GM13976 (cell line): ENCODE measurements at regions not wholly inside any gene's neighbourhood (a gene's known extent, or its start where the extent isn't known, plus 50 kb on each side); places are given as distances from the start of the nearest gene placed in this dataset.

ENCODE experiments used
- DNase-seq: peaks from one replicate; pipeline ENCODE4 v3.0.0; 2012; ENCODE audit warnings: low spot score
- in situ Hi-C: fragments of 300-500 bp; cut with MboI; formaldehyde crosslinking; loops from one replicate; pipeline ENCODE4 v1.12.0; 2022; ENCODE audit warnings: low sequenced_read_pairs, mixed read lengths, inconsistent platforms; ENCODE audit not compliant: unreplicated experiment
- TF ChIP-seq, protein P1 (sequence below): IDR thresholded peaks from 2 replicates; pipeline ENCODE4 v1.5.1; 2012; ENCODE audit warnings: borderline replicate concordance, mild to moderate bottlenecking; ENCODE audit not compliant: insufficient read depth; ENCODE audit errors: extremely low read depth, missing control alignments, control extremely low read depth

DNA sequence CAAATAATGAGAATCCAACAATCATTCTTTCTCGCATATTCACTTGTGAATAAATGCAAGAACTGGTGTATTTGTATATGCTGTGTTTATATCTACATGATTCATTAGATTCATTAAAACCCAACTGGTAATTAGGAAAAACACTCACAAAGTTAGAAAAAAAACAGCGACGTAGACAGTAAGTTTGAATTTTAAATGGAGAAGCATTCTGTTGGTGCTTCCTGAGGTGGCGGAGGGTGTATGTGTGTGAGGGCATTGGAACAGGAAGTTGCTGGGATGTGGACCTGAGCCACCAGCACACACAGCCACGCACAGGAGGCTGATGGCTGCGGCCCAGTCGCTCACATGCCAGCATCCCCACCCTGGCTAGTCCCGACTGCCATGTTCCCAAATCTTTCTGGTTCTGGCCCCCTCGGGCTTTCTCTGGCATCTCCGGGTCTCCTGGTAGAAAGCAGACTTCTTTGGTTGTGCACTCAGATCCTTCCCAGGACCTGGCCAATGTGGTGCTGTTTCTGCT lies 121.6 kb upstream of the IRF2BP2 start:
- TF ChIP-seq, protein P1, sequence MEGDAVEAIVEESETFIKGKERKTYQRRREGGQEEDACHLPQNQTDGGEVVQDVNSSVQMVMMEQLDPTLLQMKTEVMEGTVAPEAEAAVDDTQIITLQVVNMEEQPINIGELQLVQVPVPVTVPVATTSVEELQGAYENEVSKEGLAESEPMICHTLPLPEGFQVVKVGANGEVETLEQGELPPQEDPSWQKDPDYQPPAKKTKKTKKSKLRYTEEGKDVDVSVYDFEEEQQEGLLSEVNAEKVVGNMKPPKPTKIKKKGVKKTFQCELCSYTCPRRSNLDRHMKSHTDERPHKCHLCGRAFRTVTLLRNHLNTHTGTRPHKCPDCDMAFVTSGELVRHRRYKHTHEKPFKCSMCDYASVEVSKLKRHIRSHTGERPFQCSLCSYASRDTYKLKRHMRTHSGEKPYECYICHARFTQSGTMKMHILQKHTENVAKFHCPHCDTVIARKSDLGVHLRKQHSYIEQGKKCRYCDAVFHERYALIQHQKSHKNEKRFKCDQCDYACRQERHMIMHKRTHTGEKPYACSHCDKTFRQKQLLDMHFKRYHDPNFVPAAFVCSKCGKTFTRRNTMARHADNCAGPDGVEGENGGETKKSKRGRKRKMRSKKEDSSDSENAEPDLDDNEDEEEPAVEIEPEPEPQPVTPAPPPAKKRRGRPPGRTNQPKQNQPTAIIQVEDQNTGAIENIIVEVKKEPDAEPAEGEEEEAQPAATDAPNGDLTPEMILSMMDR, result no peak
- peak; percentile 55 for DNase-seq
- in situ Hi-C loops, result loop anchor here (25.0 kb wide), 2 partner anchors 106 to 244 kb away; partner anchors contain the start of gene TARBP1

DNA sequence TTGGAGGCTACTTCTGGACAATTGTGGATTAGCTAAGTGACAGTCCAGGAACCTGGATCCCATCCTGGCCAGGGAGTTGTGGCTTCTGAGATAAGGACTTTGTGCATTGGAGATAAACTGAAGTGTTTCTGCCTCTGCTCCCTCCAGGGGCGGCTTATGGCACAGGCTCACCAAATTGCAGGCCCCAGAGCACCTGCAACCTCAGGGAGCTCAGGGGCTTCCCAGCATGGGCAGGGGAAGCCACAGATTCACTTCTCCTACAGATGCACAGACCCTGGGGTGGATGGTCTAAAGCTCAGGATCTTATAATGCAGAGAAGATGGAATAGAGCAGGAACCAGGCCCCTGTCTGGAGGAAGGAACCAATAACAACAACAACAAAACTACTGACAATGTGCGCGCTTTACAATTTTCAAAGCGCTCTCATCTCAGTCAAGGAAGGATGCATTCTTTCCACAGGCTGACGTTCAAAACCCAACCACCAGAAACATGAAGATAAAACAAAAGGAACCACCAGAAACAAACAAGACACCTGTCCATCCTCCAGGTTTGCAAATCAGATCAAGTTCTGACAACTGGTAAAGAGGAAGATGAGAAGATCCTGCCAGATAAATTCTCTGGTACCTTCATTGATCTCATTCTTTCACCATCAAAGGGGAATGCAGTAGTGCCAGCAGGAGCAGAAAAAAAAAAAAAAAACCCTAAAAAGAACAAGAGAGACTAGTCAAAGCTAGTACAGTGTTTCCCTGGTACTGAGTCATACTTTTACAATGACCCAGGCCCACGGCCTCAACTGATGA lies 121.0 kb upstream of the IRF2BP2 start:
- DNase-seq, result peak; percentile 82
- in situ Hi-C loops, result loop anchor here (25.0 kb wide), 2 partner anchors 106 to 244 kb away; partner anchors contain the start of gene TARBP1
- TF ChIP-seq, protein P1, result peak; percentile 6

DNA sequence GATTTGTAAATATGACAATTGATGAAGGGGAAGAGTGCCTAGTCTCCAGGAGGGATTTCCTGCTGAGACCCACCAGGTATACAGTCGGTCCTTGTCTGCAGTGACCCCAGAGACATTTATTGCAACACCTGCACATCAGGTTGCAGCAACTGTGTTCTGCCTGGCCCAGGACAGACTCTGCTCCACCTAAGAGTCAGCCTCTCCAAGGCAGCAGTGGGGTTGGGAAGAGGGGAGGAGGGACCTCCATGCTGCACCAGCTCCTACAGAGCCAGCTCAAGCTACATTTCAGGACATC lies 120.4 kb upstream of the IRF2BP2 start:
- no peak for DNase-seq
- in situ Hi-C loops, result loop anchor here (25.0 kb wide), 2 partner anchors 107 to 243 kb away; partner anchors contain the start of gene TARBP1
- TF ChIP-seq, protein P1, result no peak

GRCh38 chr1:234729561-234730474 lies 119.8 kb upstream of the IRF2BP2 start:
- in situ Hi-C loops, result loop anchor here (25.0 kb wide), 2 partner anchors 107 to 243 kb away; partner anchors contain the start of gene TARBP1
- DNase-seq, result no peak
- TF ChIP-seq, protein P1, result no peak

DNA sequence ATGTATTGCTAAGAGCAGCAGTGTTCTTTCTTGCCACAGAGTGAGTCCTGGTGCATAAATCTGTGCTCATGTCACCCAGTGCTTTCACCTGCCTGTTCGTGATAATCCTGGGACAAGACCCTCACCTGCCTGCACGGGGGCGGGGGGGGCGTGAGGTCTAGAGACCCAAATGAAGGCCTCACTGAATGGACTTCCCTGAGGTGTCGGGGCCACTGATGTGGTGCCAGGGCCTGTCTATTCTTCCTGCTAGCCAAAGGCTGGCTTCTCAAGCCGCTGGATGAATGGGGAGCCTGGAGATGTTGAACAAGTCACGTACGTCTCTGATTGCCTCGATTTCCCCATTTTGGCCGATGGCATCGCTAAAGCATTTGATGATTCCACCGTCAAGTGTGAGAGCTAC lies 118.8 kb upstream of the IRF2BP2 start:
- no peak for DNase-seq
- TF ChIP-seq, protein P1, result no peak
- in situ Hi-C loops, result loop anchor here (25.0 kb wide), 2 partner anchors 109 to 241 kb away; partner anchors contain the start of gene TARBP1
